ENCODE measurements at regions not wholly inside any gene's neighbourhood (a gene's known extent, or its start where the extent isn't known, plus 50 kb on each side); places are given as distances from the start of the nearest gene placed in this dataset.
"Not testable (repeated sequence)": the region's sequence is repeated elsewhere in the genome, so short reads cannot be mapped to it uniquely, and the experiment has no call there.

GRCh38 chr4:110424144-110424543, 51.8 kb upstream of the ENPEP start:
- no peak for DNase-seq

DNA sequence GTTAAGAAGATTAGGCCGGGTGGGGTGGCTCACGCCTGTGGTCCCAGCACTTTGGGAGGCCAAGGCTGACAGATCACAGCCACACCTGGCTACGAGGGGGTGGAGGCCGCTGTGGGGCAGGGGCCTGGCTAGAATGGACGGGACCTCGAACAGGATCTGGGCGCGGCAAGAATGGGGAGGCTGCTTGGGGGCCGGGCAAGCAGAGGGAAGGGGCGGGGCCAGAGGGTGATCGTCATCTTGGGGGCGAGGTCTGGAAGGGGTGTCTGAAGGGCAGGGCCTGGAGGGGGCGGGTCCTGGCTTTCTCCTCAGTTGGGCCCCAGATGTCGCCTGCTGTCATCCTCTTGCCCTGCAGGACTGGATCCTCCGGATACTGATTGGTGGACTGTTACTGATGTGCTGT, 57.3 kb upstream of the ENPEP start:
- DNase-seq = no peak

- no peak for DNase-seq
Measured at GRCh38 chr4:110417136-110417535, 58.8 kb upstream of the ENPEP start.

- no peak for DNase-seq
Measured at GRCh38 chr4:110415478-110415877, 60.5 kb upstream of the ENPEP start.

DNA sequence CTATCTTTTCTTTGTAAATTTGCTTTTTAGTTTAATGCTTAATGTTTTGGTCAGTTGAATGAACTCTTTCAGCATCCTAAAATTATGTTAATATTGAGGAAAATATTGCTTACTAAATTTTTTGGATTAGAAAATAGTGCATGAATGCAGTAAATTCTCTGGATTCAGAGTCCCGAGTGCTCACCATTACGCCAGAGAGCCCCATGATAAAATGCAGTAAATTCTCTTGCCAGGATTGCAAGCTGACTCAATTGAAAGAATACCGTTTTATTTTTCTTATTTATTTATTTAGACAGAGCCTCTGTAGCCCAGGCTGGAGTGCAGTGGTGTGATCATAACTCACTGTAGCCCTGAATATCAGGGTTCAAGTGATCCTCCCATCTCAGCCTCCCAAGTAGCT, 60.9 kb upstream of the ENPEP start:
- DNase-seq = no peak

- no peak for DNase-seq
Measured at GRCh38 chr4:110414561-110414920, 61.4 kb upstream of the ENPEP start.

DNA sequence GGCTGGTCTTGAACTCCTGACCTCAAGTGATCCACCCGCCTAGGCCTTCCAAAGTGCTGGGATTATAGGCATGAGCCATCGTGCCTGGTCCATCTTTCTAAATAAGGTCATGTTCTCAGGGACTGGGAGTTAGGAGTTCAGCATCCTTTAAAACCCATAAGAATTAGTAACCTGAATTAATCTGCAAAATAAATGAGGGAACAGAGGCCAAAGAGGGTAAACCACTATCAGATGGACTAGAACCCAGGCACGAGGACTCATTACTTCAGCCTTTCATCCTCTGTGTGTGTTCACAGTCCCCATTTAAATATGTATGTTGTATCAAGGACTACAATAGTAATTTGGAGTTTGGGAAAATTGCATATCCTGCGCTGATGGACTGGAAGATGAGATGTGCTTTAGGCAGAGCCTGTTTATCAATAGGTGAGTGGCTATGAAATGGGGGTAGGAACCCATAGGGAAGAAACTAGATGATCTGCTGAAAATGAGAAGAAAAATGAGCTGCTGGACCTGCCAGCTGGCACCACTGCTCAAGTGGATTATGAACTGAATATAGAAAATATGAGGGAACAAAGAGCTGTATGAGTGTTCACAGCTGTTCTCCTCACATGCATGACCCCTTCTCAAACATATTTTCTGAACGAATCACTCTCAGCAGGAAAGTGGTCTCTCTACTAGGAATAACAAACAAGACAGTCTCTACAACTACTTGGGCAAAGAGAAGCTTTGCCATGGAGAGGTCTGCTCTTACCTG, 62.0 kb upstream of the ENPEP start:
- not testable (repeated sequence) for DNase-seq

GRCh38 chr4:110412354-110413065, 63.4 kb upstream of the ENPEP start:
- DNase-seq = no peak

DNA sequence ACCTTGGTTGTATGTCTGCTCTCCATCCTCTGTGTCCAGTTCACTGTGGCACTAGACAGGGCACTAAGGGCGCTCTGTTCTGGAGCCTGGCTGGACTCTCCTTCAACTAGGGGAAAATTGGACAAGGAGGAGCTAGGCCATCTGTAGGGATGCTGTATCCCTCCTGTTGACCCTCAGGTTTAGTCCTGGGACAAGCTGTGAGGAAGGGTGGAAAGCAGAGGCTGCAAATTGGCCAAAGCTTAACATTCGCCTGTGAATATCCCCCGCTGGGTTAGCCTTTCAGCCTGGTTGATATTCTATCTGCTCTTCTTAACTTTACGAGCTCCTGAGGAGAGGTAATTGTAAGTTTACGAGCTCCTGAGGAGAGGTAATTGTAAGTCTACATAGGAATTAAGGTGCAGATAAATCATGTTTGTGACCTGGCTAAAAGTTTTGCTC, 64.4 kb upstream of the ENPEP start:
- DNase-seq = no peak

- not testable (repeated sequence) for DNase-seq
Measured at GRCh38 chr4:110410853-110411573, 64.9 kb upstream of the ENPEP start.

- DNase-seq = no peak
Measured at GRCh38 chr4:110400086-110400485, 75.9 kb upstream of the ENPEP start.

DNA sequence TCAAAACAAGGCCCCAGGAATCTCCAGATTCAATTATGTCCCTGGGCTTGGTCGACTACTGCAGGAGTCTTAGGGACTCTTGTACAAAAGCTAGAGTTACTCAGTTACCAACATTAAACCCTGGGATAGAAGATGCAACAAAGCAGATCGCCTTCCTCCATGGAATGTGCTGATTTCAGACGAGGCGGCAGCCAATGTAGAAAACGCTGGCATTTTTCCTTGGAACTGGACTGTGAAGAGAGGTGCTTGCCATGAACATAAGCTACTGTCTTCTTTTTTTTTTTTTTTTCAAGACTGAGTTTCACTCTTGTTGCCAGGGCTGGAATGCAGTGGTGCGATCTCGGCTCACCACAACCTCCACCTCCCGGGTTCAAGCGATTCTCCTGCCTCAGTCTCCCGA, 76.9 kb upstream of the ENPEP start:
- not testable (repeated sequence) for DNase-seq

DNA sequence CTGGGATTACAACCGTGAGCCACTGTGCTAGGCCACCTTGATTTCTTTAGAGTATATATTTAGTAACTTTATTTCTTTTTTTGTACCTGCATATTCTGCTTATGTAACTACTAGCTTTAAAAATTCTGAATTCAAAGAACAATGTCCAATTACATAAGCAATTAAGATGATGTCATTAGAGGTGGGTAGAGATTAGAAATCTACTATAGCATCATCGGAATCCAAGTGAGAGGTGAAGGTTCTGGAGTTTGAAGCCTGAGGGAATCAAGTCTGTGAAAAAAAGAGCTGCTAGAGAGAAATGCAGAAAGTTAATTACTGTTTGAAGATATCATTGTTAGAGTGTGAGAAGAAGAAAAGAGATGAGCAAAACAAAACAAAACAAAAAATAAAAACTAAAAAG, 79.0 kb upstream of the ENPEP start:
- DNase-seq = no peak

DNA sequence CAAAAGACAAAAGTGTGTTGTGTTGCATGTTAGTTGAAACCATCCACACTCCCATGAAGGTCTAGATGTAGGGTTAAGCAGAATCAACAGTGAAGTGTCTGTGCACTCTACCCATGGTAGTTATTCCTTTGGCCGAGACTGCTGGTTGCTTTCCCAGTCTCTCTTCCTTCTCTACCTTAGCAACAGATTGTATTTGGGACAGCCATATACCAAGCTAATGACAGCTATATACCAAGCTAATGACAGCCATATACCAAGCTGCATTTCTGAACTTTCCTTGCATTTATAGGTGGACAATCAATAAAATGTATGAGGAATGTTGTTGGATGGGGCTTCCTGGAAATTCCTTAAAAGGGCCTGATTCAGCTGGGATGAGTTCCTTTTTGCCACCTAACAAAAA, 80.5 kb upstream of the ENPEP start:
- no peak for DNase-seq

GRCh38 chr4:110394871-110395270, 81.1 kb upstream of the ENPEP start:
- DNase-seq = no peak

- DNase-seq = no peak
Measured at GRCh38 chr4:110381784-110382183, 94.2 kb upstream of the ENPEP start.

DNA sequence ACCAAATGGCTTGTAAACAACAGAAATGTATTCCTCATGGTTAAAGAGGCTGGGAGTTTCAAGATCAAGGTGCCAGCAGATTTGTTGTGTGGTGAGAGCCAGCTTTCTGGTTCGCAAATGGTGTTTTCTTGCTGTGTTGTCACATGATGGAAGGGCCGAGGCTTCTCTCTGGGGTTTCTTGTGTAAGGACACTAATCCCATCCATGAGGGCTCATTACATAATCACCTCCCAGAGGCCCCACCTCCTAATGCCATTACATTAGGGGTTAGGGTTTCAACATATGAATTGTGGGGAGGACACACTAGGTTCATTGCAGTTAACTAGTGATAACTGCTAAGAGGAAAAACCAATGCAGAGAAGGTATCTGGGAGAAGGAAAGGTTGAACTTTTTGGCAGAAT, 103.5 kb upstream of the ENPEP start:
- no peak for DNase-seq

GRCh38 chr4:110371016-110371770, 104.8 kb upstream of the ENPEP start:
- DNase-seq = no peak

- DNase-seq = no peak
Measured at GRCh38 chr4:110368409-110368808, 107.5 kb upstream of the ENPEP start.

GRCh38 chr4:110367156-110367555, 108.8 kb upstream of the ENPEP start:
- no peak for DNase-seq

DNA sequence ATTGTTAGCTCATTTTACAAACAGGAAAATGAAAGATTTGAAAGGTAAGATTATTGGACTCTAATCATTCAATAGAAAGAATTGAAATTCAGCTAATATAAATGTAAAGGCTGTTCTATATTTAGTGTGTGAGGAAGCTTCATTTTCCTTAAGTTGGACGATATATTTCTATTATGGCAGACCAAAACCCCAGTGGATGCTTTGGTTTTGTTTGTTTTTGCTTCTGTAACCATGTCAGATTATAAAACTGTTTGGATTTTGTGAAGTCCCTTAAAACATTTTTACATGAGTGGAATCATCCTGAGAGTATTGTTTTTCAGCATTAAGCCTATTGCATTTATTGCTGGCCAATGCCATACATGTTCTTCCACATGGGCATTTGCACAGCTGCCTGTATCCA, 110.2 kb upstream of the ENPEP start:
- no peak for DNase-seq

- DNase-seq = no peak
Measured at GRCh38 chr4:110364911-110365520, 110.9 kb upstream of the ENPEP start.

GRCh38 chr4:110361921-110362320, 114.0 kb upstream of the ENPEP start:
- no peak for DNase-seq

Measured in COR-L47 (cell line).